MM.1S (cell line): ENCODE measurements at regions not wholly inside any gene's neighbourhood (a gene's known extent, or its start where the extent isn't known, plus 50 kb on each side); places are given as distances from the start of the nearest gene placed in this dataset.

Experiments used
- DNase-seq: peaks from one replicate; pipeline ENCODE4 v3.0.0-alpha.2; 2015
- H2AFZ ChIP-seq: fragments of 300-600 bp; sonication (generic); 2 replicates; pipeline ENCODE4 v1.6.0; 2016; ENCODE audit warnings: antibody characterized with exemption, low read length
- H3F3A ChIP-seq: fragments of 300-600 bp; sonication (generic); 2 replicates; pipeline ENCODE4 v1.6.1; 2016; ENCODE audit warnings: mild to moderate bottlenecking, antibody characterized with exemption, low read length, moderate library complexity, mixed read lengths; ENCODE audit not compliant: insufficient read depth
- H3K27ac ChIP-seq: fragments of 300-600 bp; sonication (generic); 2 replicates; pipeline ENCODE4 v1.5.1; 2016; ENCODE audit warnings: mild to moderate bottlenecking, low read length
- H3K27me3 ChIP-seq: fragments of 300-600 bp; sonication (generic); replicated peaks from 2 replicates; pipeline ENCODE4 v1.6.0; 2016; ENCODE audit warnings: low read length; ENCODE audit not compliant: insufficient read depth
- H3K36me3 ChIP-seq: fragments of 300-600 bp; sonication (generic); replicated peaks from 2 replicates; pipeline ENCODE4 v1.6.1; 2016; ENCODE audit warnings: mild to moderate bottlenecking, low read length, mixed read lengths; ENCODE audit not compliant: insufficient read depth
- H3K4me1 ChIP-seq: fragments of 300-600 bp; sonication (generic); 2 replicates; pipeline ENCODE4 v1.6.1; 2016; ENCODE audit warnings: low read length, mixed read lengths
- H3K4me2 ChIP-seq: fragments of 300-600 bp; sonication (generic); 2 replicates; pipeline ENCODE4 v1.6.0; 2016; ENCODE audit warnings: low read depth, low read length
- H3K4me3 ChIP-seq: fragments of 300-600 bp; sonication (generic); 2 replicates; pipeline ENCODE4 v1.5.1; 2016; ENCODE audit warnings: low read length, mixed read lengths
- H3K79me2 ChIP-seq: fragments of 300-600 bp; sonication (generic); 2 replicates; pipeline ENCODE4 v1.6.1; 2016; ENCODE audit warnings: mixed run types, low read length, mixed read lengths
- H3K9ac ChIP-seq: fragments of 300-600 bp; sonication (generic); 2 replicates; pipeline ENCODE4 v1.6.1; 2016; ENCODE audit warnings: low read length, mixed read lengths
- H3K9me2 ChIP-seq: fragments of 300-600 bp; sonication (generic); replicated peaks from 2 replicates; pipeline ENCODE4 v1.6.1; 2016; ENCODE audit warnings: mild to moderate bottlenecking, low read length, mixed read lengths; ENCODE audit not compliant: insufficient read depth
- H3K9me3 ChIP-seq: fragments of 300-600 bp; sonication (generic); replicated peaks from 2 replicates; pipeline ENCODE4 v1.6.1; 2016; ENCODE audit warnings: mild to moderate bottlenecking, low read length, mixed read lengths; ENCODE audit not compliant: insufficient read depth
- H4K20me1 ChIP-seq: fragments of 300-600 bp; sonication (generic); 2 replicates; pipeline ENCODE4 v1.6.1; 2016; ENCODE audit warnings: mild to moderate bottlenecking, low read length, moderate library complexity, mixed read lengths; ENCODE audit not compliant: insufficient read depth
- CTCF ChIP-seq: fragments of 300-600 bp; sonication (generic); IDR thresholded peaks from 2 replicates; pipeline ENCODE4 v1.5.1; 2016; ENCODE audit warnings: antibody characterized with exemption, low read length, mixed read lengths
- EZH2 ChIP-seq: fragments of 300-600 bp; sonication (generic); optimal IDR thresholded peaks from 2 replicates; pipeline ENCODE3; 2017; ENCODE audit warnings: low read depth, mild to moderate bottlenecking, antibody characterized with exemption, low read length, mixed read lengths
- EZH2phosphoT487 ChIP-seq: fragments of 300-600 bp; sonication (generic); IDR thresholded peaks from 2 replicates; pipeline ENCODE4 v1.6.1; 2018; ENCODE audit warnings: antibody characterized with exemption, low read length

DNA sequence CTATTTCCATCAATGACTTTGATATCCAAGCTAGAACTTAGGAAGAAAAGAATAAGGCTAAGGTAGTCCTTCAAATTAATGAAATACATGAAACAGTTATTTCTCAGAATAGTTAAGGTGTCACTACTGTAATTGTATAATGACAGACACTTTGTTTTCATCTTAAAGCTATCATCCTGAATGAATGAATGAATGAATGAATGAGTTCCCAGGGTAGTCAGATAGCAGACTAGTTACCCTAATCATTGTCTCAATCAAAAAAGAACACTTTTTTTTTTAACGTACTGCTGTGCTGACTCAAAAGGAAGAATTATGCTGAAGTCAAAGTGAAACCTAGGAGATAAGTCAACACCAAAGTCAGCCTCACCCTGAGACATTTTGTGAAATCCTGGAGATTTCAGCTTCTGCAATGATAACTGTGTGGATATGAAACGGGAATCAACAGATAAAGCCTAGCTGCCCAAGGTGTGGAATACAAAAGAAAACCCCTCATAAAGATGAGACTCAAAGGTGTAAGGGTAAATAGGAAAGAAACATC is 68.3 kb upstream of the CNKSR2 start:
- H3K4me2 ChIP-seq, result no peak overlapping the region
- H3F3A ChIP-seq, result no peaks in the 10 kb centered on the region
- H3K9ac ChIP-seq, result no peak overlapping the region
- H3K36me3 ChIP-seq, result no peaks in the 10 kb centered on the region
- H3K27me3 ChIP-seq, result no peaks in the 10 kb centered on the region
- H3K4me1 ChIP-seq, result no peaks in the 10 kb centered on the region
- TF ChIP-seq CTCF, result no peak
- no peak overlapping the region for H3K27ac ChIP-seq
- H3K9me2 ChIP-seq, result no peaks in the 10 kb centered on the region
- no peaks in the 10 kb centered on the region for H4K20me1 ChIP-seq
- no peak overlapping the region for H3K4me3 ChIP-seq
- H2AFZ ChIP-seq, result no peak overlapping the region
- no peaks in the 10 kb centered on the region for H3K79me2 ChIP-seq
- DNase-seq, result no peak
- no peaks in the 10 kb centered on the region for H3K9me3 ChIP-seq

DNA sequence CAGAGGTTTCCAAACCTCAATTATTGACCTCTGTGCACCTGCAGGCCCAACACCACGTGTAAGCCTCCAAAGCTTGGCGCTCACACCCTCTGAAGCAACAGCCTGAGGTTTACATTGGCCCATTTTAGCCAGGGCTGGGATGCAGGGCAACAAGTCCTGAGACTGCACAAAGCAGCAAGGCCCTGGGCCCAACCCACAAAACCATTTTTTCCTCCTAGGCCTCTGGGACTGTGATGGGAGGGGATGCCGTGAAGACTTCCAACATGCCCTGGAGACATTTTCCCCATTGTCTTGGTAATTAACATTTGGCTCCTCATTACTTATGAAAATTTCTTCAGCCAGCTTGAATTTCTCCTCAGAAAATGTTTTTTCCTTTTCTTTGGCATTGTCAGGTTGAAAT is 54.9 kb upstream of the CNKSR2 start:
- H3K9ac ChIP-seq, result no peak overlapping the region
- H3K27ac ChIP-seq, result no peak overlapping the region
- H3K36me3 ChIP-seq, result no peaks in the 10 kb centered on the region
- H3K4me1 ChIP-seq, result no peaks in the 10 kb centered on the region
- no peaks in the 10 kb centered on the region for H3K9me2 ChIP-seq
- no peaks in the 10 kb centered on the region for H3K27me3 ChIP-seq
- no peaks in the 10 kb centered on the region for H3K79me2 ChIP-seq
- H3K4me3 ChIP-seq, result no peak overlapping the region
- H3K4me2 ChIP-seq, result no peak overlapping the region
- DNase-seq, result no peak
- TF ChIP-seq EZH2phosphoT487 (no peak), EZH2 (no peak), CTCF (no peak)
- no peaks in the 10 kb centered on the region for H3K9me3 ChIP-seq
- no peaks in the 10 kb centered on the region for H3F3A ChIP-seq
- no peaks in the 10 kb centered on the region for H4K20me1 ChIP-seq
- no peak overlapping the region for H2AFZ ChIP-seq
